Osteoblast (primary cell): ENCODE measurements at regions not wholly inside any gene's neighbourhood (a gene's known extent, or its start where the extent isn't known, plus 50 kb on each side); places are given as distances from the start of the nearest gene placed in this dataset.

Source experiments
- DNase-seq: peaks from one replicate; pipeline ENCODE4 v3.0.0; 2011; ENCODE audit warnings: low spot score, mixed read lengths; ENCODE audit not compliant: insufficient read length; ENCODE audit errors: missing footprints
- H2AFZ ChIP-seq: 2 replicates; pipeline ENCODE4 v1.6.0; 2011; ENCODE audit warnings: mild to moderate bottlenecking, low read length
- H3K27ac ChIP-seq: 2 replicates; pipeline ENCODE4 v1.5.1; 2011; ENCODE audit warnings: mild to moderate bottlenecking, low read depth, low read length, moderate library complexity
- H3K27me3 ChIP-seq: 2 replicates; pipeline ENCODE4 v1.6.0; 2012; ENCODE audit warnings: mild to moderate bottlenecking, control low read depth, inconsistent platforms, low read length, moderate library complexity; ENCODE audit not compliant: insufficient read depth
- H3K36me3 ChIP-seq: 2 replicates; pipeline ENCODE4 v1.5.1; 2011; ENCODE audit warnings: mild to moderate bottlenecking, low read length, control low read depth, moderate library complexity; ENCODE audit not compliant: insufficient read depth
- H3K4me1 ChIP-seq: 2 replicates; pipeline ENCODE4 v1.5.1; 2011; ENCODE audit warnings: mild to moderate bottlenecking, low read length, control low read depth, moderate library complexity; ENCODE audit not compliant: insufficient read depth
- H3K4me2 ChIP-seq: 2 replicates; pipeline ENCODE4 v1.6.0; 2011; ENCODE audit warnings: mild to moderate bottlenecking, low read length; ENCODE audit not compliant: insufficient read depth
- H3K4me3 ChIP-seq: fragments of 200-600 bp; sonication (generic); 3 replicates; pipeline ENCODE4 v1.5.1; 2012; ENCODE audit warnings: mild to moderate bottlenecking, low read length, inconsistent platforms; ENCODE audit not compliant: insufficient read depth
- H3K79me2 ChIP-seq: 2 replicates; pipeline ENCODE4 v1.6.0; 2012; ENCODE audit warnings: mild to moderate bottlenecking, low read length, control low read depth, inconsistent platforms; ENCODE audit not compliant: insufficient read depth
- H3K9me3 ChIP-seq: 2 replicates; pipeline ENCODE4 v1.5.1; 2011; ENCODE audit warnings: low read depth, low read length, control low read depth
- H4K20me1 ChIP-seq: 2 replicates; pipeline ENCODE4 v1.6.0; 2012; ENCODE audit warnings: mild to moderate bottlenecking, low read length, control low read depth; ENCODE audit not compliant: insufficient read depth
- CTCF ChIP-seq: IDR thresholded peaks from 2 replicates; pipeline ENCODE4 v1.5.1; 2011; ENCODE audit warnings: mild to moderate bottlenecking, low read depth, low read length, moderate library complexity; ENCODE audit errors: extremely low read depth

- no peak for TF ChIP-seq CTCF
- peaks cover 11% of the 10 kb centered on the region for H3K36me3 ChIP-seq
- peak overlapping the region; percentile 91 for H3K27ac ChIP-seq
- peaks cover 21% of the 10 kb centered on the region for H3K79me2 ChIP-seq
- DNase-seq, result no peak
- H4K20me1 ChIP-seq, result no peaks in the 10 kb centered on the region
- no peak overlapping the region for H3K4me3 ChIP-seq
- no peaks in the 10 kb centered on the region for H3K9me3 ChIP-seq
- H3K27me3 ChIP-seq, result no peaks in the 10 kb centered on the region
- no peak overlapping the region for H3K4me2 ChIP-seq
- H3K4me1 ChIP-seq, result peaks cover 19% of the 10 kb centered on the region
- H2AFZ ChIP-seq, result no peak overlapping the region
Observed at GRCh38 chr12:124442281-124442680, 125.1 kb downstream of the NCOR2 start.

- peak overlapping the region; percentile 49 for H3K4me3 ChIP-seq
- DNase-seq, result peak; percentile 100
- H3K9me3 ChIP-seq, result no peaks in the 10 kb centered on the region
- peaks cover 19% of the 10 kb centered on the region for H3K4me1 ChIP-seq
- peak overlapping the region; percentile 91 for H3K27ac ChIP-seq
- H3K4me2 ChIP-seq, result peak overlapping the region; percentile 82
- H3K36me3 ChIP-seq, result peaks cover 11% of the 10 kb centered on the region
- H2AFZ ChIP-seq, result peak overlapping the region; percentile 2
- H4K20me1 ChIP-seq, result no peaks in the 10 kb centered on the region
- no peaks in the 10 kb centered on the region for H3K27me3 ChIP-seq
- no peak for TF ChIP-seq CTCF
- H3K79me2 ChIP-seq, result peaks cover 21% of the 10 kb centered on the region
Observed at GRCh38 chr12:124441443-124442194, 125.8 kb downstream of the NCOR2 start.

- Histone ChIP-seq H4K20me1 (no peaks in the 10 kb centered on the region), H3K27me3 (no peaks in the 10 kb centered on the region), H3K36me3 (peaks cover 16% of the 10 kb centered on the region), H3K27ac (peak overlapping the region; percentile 91), H3K4me1 (peaks cover 19% of the 10 kb centered on the region), H3K9me3 (no peaks in the 10 kb centered on the region), H3K4me3 (peak overlapping the region; percentile 49), H3K4me2 (peak overlapping the region; percentile 82), H3K79me2 (peaks cover 20% of the 10 kb centered on the region), H2AFZ (peak overlapping the region; percentile 2)
- DNase-seq, result peak; percentile 95
- no peak for TF ChIP-seq CTCF
Observed at GRCh38 chr12:124440841-124441381, 126.5 kb downstream of the NCOR2 start.

GRCh38 chr12:124440031-124440626 is 127.3 kb downstream of the NCOR2 start:
- no peak for DNase-seq
- no peaks in the 10 kb centered on the region for H3K9me3 ChIP-seq
- H3K36me3 ChIP-seq, result peaks cover 16% of the 10 kb centered on the region
- H3K4me2 ChIP-seq, result peak overlapping the region; percentile 82
- H3K79me2 ChIP-seq, result peaks cover 18% of the 10 kb centered on the region
- TF ChIP-seq CTCF, result no peak
- H3K27me3 ChIP-seq, result no peaks in the 10 kb centered on the region
- H2AFZ ChIP-seq, result no peak overlapping the region
- H3K4me1 ChIP-seq, result peaks cover 19% of the 10 kb centered on the region
- H4K20me1 ChIP-seq, result no peaks in the 10 kb centered on the region
- H3K27ac ChIP-seq, result peak overlapping the region; percentile 91
- no peak overlapping the region for H3K4me3 ChIP-seq
